AG04450 (cell line): ENCODE measurements at regions not wholly inside any gene's neighbourhood (a gene's known extent, or its start where the extent isn't known, plus 50 kb on each side); places are given as distances from the start of the nearest gene placed in this dataset.
A peak's percentile ranks its signal among the peaks of the same experiment; 100 is the strongest.

Experiments used
- CTCF ChIA-PET: fragments of 300-600, 350-600 bp; formaldehyde crosslinking; extraction: SDS; loops from one replicate; lab custom pipeline; 2022; ENCODE audit warnings: antibody characterized with exemption, inconsistent platforms; lab: Charles Lee
- POLR2A ChIA-PET: fragments of 350-600 bp; formaldehyde crosslinking; extraction: SDS; loops from one replicate; lab custom pipeline; 2021; ENCODE audit warnings: antibody characterized with exemption, inconsistent platforms; lab: Yijun Ruan, JAX
- DNase-seq: peaks from one replicate; pipeline ENCODE4 v3.0.0-alpha.2; 2011; ENCODE audit warnings: low read depth, low spot score
- H3K27ac ChIP-seq: one replicate; pipeline ENCODE4 v1.5.1; 2012; ENCODE audit warnings: low read depth, low read length, control low read depth
- H3K27me3 ChIP-seq: one replicate; pipeline ENCODE4 v1.6.0; 2012; ENCODE audit warnings: low read length; ENCODE audit not compliant: control insufficient read depth, insufficient read depth
- H3K4me3 ChIP-seq: 2 replicates; pipeline ENCODE4 v1.5.1; 2011; ENCODE audit warnings: mild to moderate bottlenecking, low read depth, low read length, control low read depth
- H3K9me3 ChIP-seq: 2 replicates; pipeline ENCODE4 v1.5.1; 2012; ENCODE audit warnings: low read length; ENCODE audit not compliant: control insufficient read depth, insufficient read depth
- TF ChIP-seq, protein P1 (sequence below): IDR thresholded peaks from 2 replicates; pipeline ENCODE4 v1.5.1; 2011; ENCODE audit warnings: low read depth, low read length, control low read depth, inconsistent platforms

- Histone ChIP-seq H3K4me3 (no peak overlapping the region), H3K27me3 (no peaks in the 10 kb centered on the region), H3K9me3 (no peaks in the 10 kb centered on the region), H3K27ac (no peak overlapping the region)
- TF ChIP-seq, protein P1, sequence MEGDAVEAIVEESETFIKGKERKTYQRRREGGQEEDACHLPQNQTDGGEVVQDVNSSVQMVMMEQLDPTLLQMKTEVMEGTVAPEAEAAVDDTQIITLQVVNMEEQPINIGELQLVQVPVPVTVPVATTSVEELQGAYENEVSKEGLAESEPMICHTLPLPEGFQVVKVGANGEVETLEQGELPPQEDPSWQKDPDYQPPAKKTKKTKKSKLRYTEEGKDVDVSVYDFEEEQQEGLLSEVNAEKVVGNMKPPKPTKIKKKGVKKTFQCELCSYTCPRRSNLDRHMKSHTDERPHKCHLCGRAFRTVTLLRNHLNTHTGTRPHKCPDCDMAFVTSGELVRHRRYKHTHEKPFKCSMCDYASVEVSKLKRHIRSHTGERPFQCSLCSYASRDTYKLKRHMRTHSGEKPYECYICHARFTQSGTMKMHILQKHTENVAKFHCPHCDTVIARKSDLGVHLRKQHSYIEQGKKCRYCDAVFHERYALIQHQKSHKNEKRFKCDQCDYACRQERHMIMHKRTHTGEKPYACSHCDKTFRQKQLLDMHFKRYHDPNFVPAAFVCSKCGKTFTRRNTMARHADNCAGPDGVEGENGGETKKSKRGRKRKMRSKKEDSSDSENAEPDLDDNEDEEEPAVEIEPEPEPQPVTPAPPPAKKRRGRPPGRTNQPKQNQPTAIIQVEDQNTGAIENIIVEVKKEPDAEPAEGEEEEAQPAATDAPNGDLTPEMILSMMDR, result no peak
- ChIA-PET CTCF (interaction anchor here (1.1 to 1.9 kb wide), 2 partner anchors 15 to 513 kb away, joined by 3 to 11 read pairs; no protein-coding TSS in a partner anchor), POLR2A (no interaction called here)
- no peak for DNase-seq
Measured at GRCh38 chr6:133583907-133584427, 304.9 kb upstream of the TCF21 start.

- POLR2A ChIA-PET, result no interaction called here
- DNase-seq, result no peak
- Histone ChIP-seq H3K27me3 (no peaks in the 10 kb centered on the region), H3K9me3 (no peaks in the 10 kb centered on the region), H3K27ac (no peak overlapping the region), H3K4me3 (no peak overlapping the region)
- CTCF ChIA-PET, result interaction anchor here (0.6 to 4.3 kb wide), 3 partner anchors 16 to 512 kb away, joined by 3 to 24 read pairs (median 3); no protein-coding TSS in a partner anchor
- TF ChIP-seq, protein P1, result no peak
Measured at GRCh38 chr6:133584823-133585222, 304.1 kb upstream of the TCF21 start.

- H3K4me3 ChIP-seq, result no peak overlapping the region
- H3K27ac ChIP-seq, result no peak overlapping the region
- ChIA-PET CTCF (interaction anchor here (0.9 to 4.3 kb wide), 4 partner anchors 17 to 331 kb away, joined by 3 to 24 read pairs (median 4); no protein-coding TSS in a partner anchor), POLR2A (interaction anchor here (1.2 kb wide), 1 partner anchor 309 kb away, joined by 3 read pairs; no protein-coding TSS in a partner anchor)
- DNase-seq, result no peak
- no peaks in the 10 kb centered on the region for H3K9me3 ChIP-seq
- TF ChIP-seq, protein P1, result no peak
- H3K27me3 ChIP-seq, result no peaks in the 10 kb centered on the region
Measured at GRCh38 chr6:133585978-133586377, 302.9 kb upstream of the TCF21 start.

DNA sequence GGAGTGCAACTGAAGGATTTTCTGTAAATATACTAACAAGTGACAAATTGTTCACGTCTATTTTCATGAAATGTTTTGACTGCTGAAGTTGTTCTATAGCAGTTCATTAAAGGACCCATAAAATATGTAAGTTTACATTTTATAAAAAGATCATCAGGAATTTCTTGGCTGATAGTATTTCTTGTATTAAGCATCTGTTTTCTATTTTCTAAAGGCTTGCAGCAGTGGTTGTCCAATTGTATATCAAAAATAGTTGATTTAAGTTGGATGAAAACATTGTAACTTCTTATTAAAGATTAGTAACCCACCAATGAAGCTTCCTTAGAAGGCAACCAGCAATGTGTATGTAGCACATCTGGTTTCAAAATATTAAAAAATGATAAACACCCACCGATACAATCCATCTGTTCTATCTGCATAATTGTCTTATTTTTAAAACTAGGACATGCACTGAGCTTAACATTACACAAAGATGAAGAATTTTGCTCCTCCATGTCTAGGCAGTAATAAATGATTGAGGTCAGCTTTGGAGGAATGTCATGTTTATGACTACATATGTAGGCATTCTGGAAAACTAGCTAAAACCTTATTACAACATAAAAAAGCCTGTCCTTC, 301.3 kb upstream of the TCF21 start:
- no peaks in the 10 kb centered on the region for H3K27me3 ChIP-seq
- TF ChIP-seq, protein P1, result no peak
- no peak overlapping the region for H3K27ac ChIP-seq
- CTCF ChIA-PET, result interaction anchor here (0.8 to 4.3 kb wide), 4 partner anchors 19 to 333 kb away, joined by 3 to 24 read pairs (median 6); no protein-coding TSS in a partner anchor
- no peaks in the 10 kb centered on the region for H3K9me3 ChIP-seq
- POLR2A ChIA-PET, result interaction anchor here (0.6 to 1.7 kb wide), 12 partner anchors 9 to 329 kb away, joined by 3 to 19 read pairs (median 5); partner anchors contain the start of gene TCF21
- peak; percentile 70 for DNase-seq
- no peak overlapping the region for H3K4me3 ChIP-seq

DNA sequence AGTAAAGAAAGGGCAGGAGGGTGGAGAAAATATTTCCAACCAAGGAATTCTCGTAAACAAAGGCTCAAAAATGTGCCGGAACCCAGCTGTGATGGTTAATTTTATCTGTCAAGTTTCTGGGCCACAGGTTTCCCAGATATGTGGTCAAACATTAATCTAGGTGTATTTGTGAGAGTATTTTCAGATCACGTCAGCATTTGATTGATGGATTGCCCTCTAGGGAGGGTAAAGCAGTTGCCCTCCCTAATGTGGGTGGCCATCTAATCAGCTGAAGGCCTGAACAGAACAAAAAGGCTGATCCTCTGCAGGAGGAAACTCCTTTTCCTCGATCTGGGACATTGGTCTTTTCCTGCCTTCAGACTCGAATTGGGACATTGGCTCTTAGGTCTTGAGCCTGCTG, 298.7 kb upstream of the TCF21 start:
- H3K9me3 ChIP-seq, result no peaks in the 10 kb centered on the region
- POLR2A ChIA-PET, result no interaction called here
- no peak overlapping the region for H3K4me3 ChIP-seq
- DNase-seq, result no peak
- TF ChIP-seq, protein P1, result no peak
- CTCF ChIA-PET, result interaction anchor here (1.0 to 2.2 kb wide), 2 partner anchors 21 to 327 kb away, joined by 3 to 12 read pairs; no protein-coding TSS in a partner anchor
- no peaks in the 10 kb centered on the region for H3K27me3 ChIP-seq
- H3K27ac ChIP-seq, result no peak overlapping the region
